DOHH2 (cell line): ENCODE measurements at regions not wholly inside any gene's neighbourhood (a gene's known extent, or its start where the extent isn't known, plus 50 kb on each side); places are given as distances from the start of the nearest gene placed in this dataset.

Experiments
- CTCF ChIP-seq: fragments of 200-600 bp; sonication (generic); IDR thresholded peaks from one replicate; pipeline ENCODE4 v1.5.1; 2014; ENCODE audit warnings: antibody characterized with exemption, mild to moderate bottlenecking, low read depth, low read length; ENCODE audit not compliant: poor library complexity, severe bottlenecking
- EZH2phosphoT487 ChIP-seq: fragments of 200-600 bp; sonication (generic); IDR thresholded peaks from 2 replicates; pipeline ENCODE4 v1.6.1; 2017; ENCODE audit warnings: borderline replicate concordance, mild to moderate bottlenecking, antibody characterized with exemption, low read length, moderate library complexity, mixed read lengths

- TF ChIP-seq CTCF (no peak), EZH2phosphoT487 (no peak)
Observed at GRCh38 chr5:124230456-124230855, 516.0 kb downstream of the ZNF608 start.
